Limb (tissue), 2 donors: ENCODE measurements at regions not wholly inside any gene's neighbourhood (a gene's known extent, or its start where the extent isn't known, plus 50 kb on each side); places are given as distances from the start of the nearest gene placed in this dataset.
"Not testable (repeated sequence)": the region's sequence is repeated elsewhere in the genome, so short reads cannot be mapped to it uniquely, and the experiment has no call there.

ENCODE experiments used
- DNase-seq, 2 donors: peaks; one replicate each; pipeline ENCODE4 v3.0.0-alpha.2; 2016; ENCODE audit errors: extremely low spot score in 2 of 2

- no peak for DNase-seq
These were observed 2015.8 kb downstream of the NCAM2 start for GRCh38 chr21:23014021-23014420.

GRCh38 chr21:23016617-23017016 is 2018.4 kb downstream of the NCAM2 start:
- DNase-seq: no peak

DNA sequence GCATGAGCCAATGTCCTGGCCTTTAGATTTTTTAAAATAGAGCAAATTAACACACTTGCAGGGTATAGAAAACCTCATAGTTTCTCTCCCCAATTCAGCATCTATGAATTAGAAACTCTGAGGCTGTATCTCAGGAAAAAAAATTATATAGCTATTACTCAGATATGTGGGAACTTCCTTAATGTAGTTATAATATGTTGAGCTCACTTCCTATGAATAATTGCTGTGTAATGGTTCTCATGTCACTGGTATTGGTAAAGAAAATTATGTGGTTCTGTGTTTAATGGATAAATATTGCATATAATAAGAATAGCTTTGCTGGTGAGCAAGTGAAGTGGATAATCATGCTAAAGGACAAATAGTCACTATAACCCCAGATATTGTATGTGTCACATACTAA is 2019.8 kb downstream of the NCAM2 start:
- DNase-seq: no peak

DNA sequence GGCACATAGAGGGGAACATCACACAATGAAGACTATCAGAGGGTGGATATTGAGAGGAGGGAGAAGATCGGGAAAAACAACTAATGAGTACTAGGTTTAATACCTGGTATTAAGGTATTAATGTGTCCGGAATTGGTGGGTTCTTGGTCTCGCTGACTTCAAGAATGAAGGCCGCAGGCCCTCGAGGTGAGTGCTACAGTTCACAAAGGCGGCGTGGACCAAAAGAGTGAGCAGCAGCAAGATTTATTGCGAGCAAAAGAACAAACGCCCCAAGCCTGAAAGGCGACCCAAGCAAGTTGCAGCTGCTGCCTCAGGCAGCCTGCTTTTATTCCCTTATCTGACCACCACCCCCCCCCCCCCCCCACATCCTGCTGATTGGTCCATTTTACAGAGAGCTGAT is 2022.8 kb downstream of the NCAM2 start:
- no peak for DNase-seq

GRCh38 chr21:23021481-23021880 is 2023.3 kb downstream of the NCAM2 start:
- DNase-seq: no peak

DNA sequence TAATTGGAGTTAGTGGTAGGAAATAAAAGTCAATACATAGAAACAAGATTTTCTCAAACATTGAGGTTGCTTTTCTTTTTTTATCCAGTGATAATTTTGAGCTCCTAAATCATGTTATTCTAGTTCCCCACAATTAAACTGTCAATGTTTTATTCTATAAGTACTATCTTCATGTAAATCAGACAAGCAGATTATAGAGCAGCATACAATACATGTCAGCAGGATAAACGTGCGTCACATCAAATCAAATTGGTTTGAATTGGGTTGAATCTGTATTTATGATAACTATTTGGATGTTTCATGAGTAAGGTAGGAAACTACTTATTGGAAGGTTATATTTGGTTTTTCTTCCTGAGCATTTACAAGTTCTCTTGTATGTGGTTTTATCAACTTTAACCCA is 2028.7 kb downstream of the NCAM2 start:
- no peak for DNase-seq

DNA sequence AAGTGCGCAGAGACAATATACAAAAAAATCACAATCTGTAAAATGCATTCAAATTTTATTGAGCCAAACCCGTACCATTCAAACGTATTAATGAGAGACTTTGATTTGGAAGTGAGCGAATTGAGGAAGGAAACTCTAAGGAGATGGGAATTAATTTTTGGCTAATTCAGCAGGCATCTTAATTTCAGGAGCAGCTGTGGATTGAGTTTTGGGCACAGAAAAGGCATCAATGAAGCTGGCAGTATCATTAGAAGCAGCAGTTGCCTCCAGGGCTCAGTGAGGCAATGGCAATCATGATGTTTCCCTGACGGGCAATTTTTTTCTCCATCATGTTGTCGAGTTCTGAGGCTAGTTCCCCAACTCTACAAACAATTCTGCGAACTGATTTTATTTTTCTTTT is 2041.6 kb downstream of the NCAM2 start:
- DNase-seq: no peak

DNA sequence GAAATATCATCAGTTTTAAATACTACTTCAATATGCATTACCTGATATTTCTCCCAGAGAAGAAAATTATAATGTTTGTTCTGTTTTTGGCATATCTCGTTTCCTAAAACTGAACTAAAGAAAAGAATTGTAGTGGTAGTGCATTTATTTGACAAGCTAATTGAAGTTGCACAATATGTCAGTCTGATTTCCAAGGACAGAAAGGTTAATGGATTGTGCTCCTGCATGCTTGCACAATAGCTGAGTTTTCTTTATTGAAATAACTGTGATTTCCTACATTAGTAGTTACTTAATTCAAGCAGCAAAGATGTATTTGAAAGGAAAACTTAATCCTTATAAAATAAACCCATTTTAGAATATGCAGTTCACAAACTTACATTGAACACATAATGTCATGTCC is 2047.7 kb downstream of the NCAM2 start:
- no peak for DNase-seq

- no peak for DNase-seq
These were observed 2069.5 kb downstream of the NCAM2 start for GRCh38 chr21:23067672-23068071.

GRCh38 chr21:23083242-23083641 is 2085.0 kb downstream of the NCAM2 start:
- DNase-seq: no peak

DNA sequence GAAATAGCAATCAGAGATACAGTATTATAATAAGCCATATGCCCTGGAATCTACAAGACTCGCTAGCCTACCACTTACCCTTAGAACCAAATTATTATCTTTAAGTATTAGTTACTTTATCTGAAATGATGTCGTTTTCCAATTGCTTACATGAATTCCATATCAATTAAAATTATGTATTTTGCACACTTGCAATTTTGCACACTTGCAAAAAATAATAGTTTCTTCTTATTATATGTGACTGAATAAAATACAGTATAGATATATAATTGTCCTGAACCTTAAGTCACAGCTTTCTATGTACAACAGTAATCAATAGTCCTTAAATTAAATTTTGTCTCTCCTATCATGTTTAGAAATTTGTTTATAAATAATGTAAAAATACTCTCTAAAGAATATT is 2095.1 kb downstream of the NCAM2 start:
- no peak for DNase-seq

DNA sequence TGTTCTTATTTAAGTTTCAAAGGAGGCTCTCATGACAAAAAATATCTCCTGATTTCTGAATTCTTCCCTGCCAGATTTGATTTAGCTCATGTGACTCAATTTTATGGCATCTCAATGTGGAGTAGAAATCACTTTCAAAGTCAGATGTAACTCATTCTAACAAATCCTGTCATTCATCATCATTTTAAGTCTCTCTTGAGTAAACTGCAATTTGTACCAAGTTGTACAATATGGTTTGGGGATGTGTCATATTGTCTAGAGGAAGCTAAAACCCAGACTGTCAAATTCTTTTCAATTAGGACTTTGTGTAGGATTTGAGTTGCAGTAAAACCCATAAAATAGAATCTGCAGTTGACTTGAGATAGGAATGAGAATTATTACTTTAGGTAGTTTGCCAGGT is 2101.0 kb downstream of the NCAM2 start:
- DNase-seq: no peak

- no peak for DNase-seq
These were observed 2102.9 kb downstream of the NCAM2 start for GRCh38 chr21:23101111-23101510.

DNA sequence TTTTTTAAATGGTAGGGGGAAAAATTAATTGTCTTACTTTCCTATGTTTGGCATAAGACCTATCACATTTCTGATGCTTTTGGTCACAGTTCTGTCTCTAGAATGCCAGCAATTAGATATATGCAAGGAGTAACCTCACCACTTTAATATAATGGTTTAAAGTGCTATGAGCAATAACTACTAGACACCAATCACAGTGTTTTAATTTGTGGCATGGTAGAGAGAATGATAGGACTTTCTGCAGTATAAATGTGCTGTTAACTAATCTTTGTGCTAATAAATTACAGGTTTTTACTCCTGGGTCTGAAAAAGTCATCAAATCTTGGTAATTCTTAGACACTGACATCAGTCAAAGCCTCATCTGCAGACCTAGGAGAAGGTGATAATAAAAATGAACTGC is 2110.3 kb downstream of the NCAM2 start:
- no peak for DNase-seq

GRCh38 chr21:23111070-23111600 is 2112.9 kb downstream of the NCAM2 start:
- no peak for DNase-seq

GRCh38 chr21:23119491-23119890 is 2121.3 kb downstream of the NCAM2 start:
- no peak for DNase-seq

GRCh38 chr21:23127973-23128372 is 2129.8 kb downstream of the NCAM2 start:
- DNase-seq: no peak

DNA sequence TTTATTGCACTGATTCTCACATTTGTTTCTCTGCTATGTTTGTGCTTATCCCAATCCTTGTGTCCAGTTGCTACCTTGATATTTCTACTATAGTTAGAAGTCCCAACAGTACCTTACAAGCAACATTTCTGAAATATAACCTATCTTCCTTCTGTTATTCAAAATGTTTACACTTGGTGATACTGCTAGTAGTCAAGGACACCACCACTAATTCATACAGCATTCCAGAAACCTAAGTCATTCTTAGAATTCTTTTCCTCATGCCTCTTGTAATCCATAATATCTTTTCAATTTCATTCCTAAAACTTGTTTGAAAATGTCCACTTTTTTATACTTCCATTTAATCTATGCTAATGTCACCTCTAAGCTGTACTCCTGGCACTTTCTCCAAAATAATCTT is 2132.1 kb downstream of the NCAM2 start:
- DNase-seq: no peak

GRCh38 chr21:23131177-23131576 is 2133.0 kb downstream of the NCAM2 start:
- no peak for DNase-seq

DNA sequence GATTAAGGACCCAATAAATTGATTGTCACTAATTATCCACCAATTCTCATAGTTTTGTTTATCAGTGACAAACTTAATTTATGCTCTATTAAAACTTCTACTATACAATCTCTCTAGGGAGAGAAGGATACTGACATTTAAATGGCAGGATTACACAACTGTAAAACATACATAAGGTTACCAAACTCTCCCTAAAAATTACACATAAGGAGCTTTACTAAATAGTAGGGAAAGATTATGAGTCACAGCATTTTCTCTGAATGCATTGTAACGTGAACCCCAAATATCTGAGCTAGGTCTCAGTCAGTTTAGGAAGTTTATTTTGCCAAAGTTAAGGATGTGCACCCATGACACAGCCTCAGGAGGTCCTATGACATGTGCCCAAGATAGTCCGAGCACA is 2140.6 kb downstream of the NCAM2 start:
- DNase-seq: no peak

DNA sequence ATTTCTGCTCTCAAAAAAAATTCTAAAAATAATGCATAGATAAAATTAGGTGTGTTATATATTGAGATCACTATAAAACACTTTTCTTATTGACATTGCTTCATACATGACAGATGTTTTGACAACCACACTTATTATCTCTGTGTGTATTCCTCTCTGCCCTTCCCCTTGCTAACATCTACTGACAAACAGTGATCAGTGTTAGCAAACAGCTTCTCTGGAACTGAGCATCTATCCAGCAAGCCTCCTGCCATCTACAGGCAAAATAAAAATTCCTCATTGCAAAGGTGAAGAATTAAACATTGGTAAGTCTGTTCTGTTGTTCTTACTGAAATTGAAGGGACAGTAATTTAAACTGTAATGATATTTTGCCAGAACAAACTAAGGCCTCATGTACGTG is 2153.9 kb downstream of the NCAM2 start:
- DNase-seq: no peak

GRCh38 chr21:23153842-23154241 is 2155.6 kb downstream of the NCAM2 start:
- not testable (repeated sequence) for DNase-seq

DNA sequence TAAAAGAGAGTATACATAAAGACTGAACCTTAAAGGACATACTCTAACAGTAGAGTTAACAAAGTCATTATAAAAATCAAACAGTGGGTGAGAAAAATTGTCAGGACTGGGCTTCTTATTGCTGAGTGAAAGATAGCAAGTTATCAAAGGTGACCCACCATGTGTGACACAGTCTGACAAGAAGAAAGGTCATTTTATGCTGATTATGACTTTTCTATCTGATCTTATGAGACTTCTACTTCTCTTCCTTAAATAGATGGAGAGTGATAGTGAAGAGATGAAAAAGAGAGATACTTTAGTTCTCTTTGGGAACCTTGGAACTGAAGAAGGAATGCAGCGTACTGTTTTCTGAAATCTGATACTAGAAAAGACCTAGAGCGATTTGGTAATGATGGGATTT is 2157.1 kb downstream of the NCAM2 start:
- no peak for DNase-seq

- DNase-seq: no peak
These were observed 2162.7 kb downstream of the NCAM2 start for GRCh38 chr21:23160914-23161313.
